ENCODE measurements at regions not wholly inside any gene's neighbourhood (a gene's known extent, or its start where the extent isn't known, plus 50 kb on each side); places are given as distances from the start of the nearest gene placed in this dataset.

- in situ Hi-C loops (cut with MboI; ENCODE audit: low pct_unique_long_range_greater_than_20kb in 2 of 9, low sequenced_read_pairs in 9 of 9, unreplicated experiment in 9 of 9), result loop anchor here in 5 of 9 experiments (10.0 to 25.0 kb wide), 3 partner anchors 385 to 615 kb away; partner anchors contain the start of gene URAD (in 5 of the 5)
- no peak for ATAC-seq (replicated peaks in 6 of 8)
- Histone ChIP-seq H3K27ac (no peak overlapping the region), H3K4me1 (replicated peaks in 1 of 2) (peaks cover 0 to 3% of the 10 kb centered on the region in 2 donors), H3K4me3 (no peak overlapping the region)
- WGBS, 10 experiments, result 90% methylated on average over 2 of the region's 5 CpGs; no CpG with 5 or more reads in 9 of the 10 experiments
These were observed 52.5 kb upstream of the GTF3A start for GRCh38 chr13:27371932-27372331.

GRCh38 chr13:27372896-27373295 is 51.5 kb upstream of the GTF3A start:
- WGBS, 10 experiments, result 10 to 58% (median 20%) methylated on average over 2 to 9 of the region's 11 CpGs; no CpG with 5 or more reads in 2 of the 10 experiments
- H3K27ac ChIP-seq, result no peak overlapping the region
- peaks cover 0 to 3% of the 10 kb centered on the region in 2 donors for H3K4me1 ChIP-seq (replicated peaks in 1 of 2)
- no peak overlapping the region for H3K4me3 ChIP-seq
- ATAC-seq (replicated peaks in 6 of 8), result peak; percentile 9 to 92 (median 80)
- in situ Hi-C loops (cut with MboI; ENCODE audit: low pct_unique_long_range_greater_than_20kb in 2 of 9, low sequenced_read_pairs in 9 of 9, unreplicated experiment in 9 of 9), result loop anchor here in 5 of 9 experiments (10.0 to 25.0 kb wide), 3 partner anchors 386 to 614 kb away; partner anchors contain the start of gene URAD (in 5 of the 5)

- Histone ChIP-seq H3K4me3 (no peak overlapping the region), H3K4me1 (replicated peaks in 1 of 2) (peaks cover 0 to 3% of the 10 kb centered on the region in 2 donors), H3K27ac (no peak overlapping the region)
- WGBS, 10 experiments, result 60 to 100% (median 90%) methylated on average over 2 to 9 of the region's 10 CpGs; no CpG with 5 or more reads in 5 of the 10 experiments
- in situ Hi-C loops (cut with MboI; ENCODE audit: low pct_unique_long_range_greater_than_20kb in 2 of 9, low sequenced_read_pairs in 9 of 9, unreplicated experiment in 9 of 9), result loop anchor here in 5 of 9 experiments (10.0 to 25.0 kb wide), 3 partner anchors 387 to 613 kb away; partner anchors contain the start of gene URAD (in 5 of the 5)
- ATAC-seq (replicated peaks in 6 of 8), result peak in 3 of 8 experiments; percentile 4 to 35 (median 9)
These were observed 50.2 kb upstream of the GTF3A start for GRCh38 chr13:27374126-27374613.
